ENCODE measurements at regions not wholly inside any gene's neighbourhood (a gene's known extent, or its start where the extent isn't known, plus 50 kb on each side); places are given as distances from the start of the nearest gene placed in this dataset.

GRCh38 chr11:70719516-70719915 is 321.2 kb downstream of the CTTN start:
- no TSS peak for BruUV-seq (replicated peaks)
- ChIA-PET CTCF (no interaction called here), POLR2A (ENCODE audit: low non-redundant PET) (no interaction called here)
- intact Hi-C loops (cut with micrococcal nuclease; ENCODE audit: unreplicated experiment) = no loop called here
- Histone ChIP-seq H3K9me3 (ENCODE audit: low read depth, low read length, poor library complexity, severe bottlenecking) (no peaks in the 10 kb centered on the region), H3K4me3 (ENCODE audit: low read depth, low read length, poor library complexity, severe bottlenecking) (no peak overlapping the region), H3K4me1 (ENCODE audit: insufficient read depth, low read length, poor library complexity, severe bottlenecking) (no peaks in the 10 kb centered on the region), H3K27me3 (replicated peaks; ENCODE audit: insufficient read depth, low read depth, low read length, poor library complexity) (peaks cover 80% of the 10 kb centered on the region), H3K36me3 (ENCODE audit: insufficient read depth, low read length, poor library complexity, severe bottlenecking) (no peaks in the 10 kb centered on the region), H3K27ac (ENCODE audit: low read depth, low read length, poor library complexity, severe bottlenecking) (no peak overlapping the region)
- no peak for TF ChIP-seq EZH2 (IDR thresholded peaks at IDR 0.05; ENCODE audit: borderline replicate concordance, low read depth, low read length, poor library complexity, severe bottlenecking)
- TF ChIP-seq, protein P1, sequence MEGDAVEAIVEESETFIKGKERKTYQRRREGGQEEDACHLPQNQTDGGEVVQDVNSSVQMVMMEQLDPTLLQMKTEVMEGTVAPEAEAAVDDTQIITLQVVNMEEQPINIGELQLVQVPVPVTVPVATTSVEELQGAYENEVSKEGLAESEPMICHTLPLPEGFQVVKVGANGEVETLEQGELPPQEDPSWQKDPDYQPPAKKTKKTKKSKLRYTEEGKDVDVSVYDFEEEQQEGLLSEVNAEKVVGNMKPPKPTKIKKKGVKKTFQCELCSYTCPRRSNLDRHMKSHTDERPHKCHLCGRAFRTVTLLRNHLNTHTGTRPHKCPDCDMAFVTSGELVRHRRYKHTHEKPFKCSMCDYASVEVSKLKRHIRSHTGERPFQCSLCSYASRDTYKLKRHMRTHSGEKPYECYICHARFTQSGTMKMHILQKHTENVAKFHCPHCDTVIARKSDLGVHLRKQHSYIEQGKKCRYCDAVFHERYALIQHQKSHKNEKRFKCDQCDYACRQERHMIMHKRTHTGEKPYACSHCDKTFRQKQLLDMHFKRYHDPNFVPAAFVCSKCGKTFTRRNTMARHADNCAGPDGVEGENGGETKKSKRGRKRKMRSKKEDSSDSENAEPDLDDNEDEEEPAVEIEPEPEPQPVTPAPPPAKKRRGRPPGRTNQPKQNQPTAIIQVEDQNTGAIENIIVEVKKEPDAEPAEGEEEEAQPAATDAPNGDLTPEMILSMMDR (conservative IDR thresholded peaks at IDR 0.05; ENCODE audit: low read depth, low read length) = no peak
- DNase-seq (ENCODE audit: low spot score) = no peak

GRCh38 chr11:70720281-70720680 is 322.0 kb downstream of the CTTN start:
- no peaks in the 10 kb centered on the region for H3K4me1 ChIP-seq (ENCODE audit: insufficient read depth, low read length, poor library complexity, severe bottlenecking)
- H3K4me3 ChIP-seq (ENCODE audit: low read depth, low read length, poor library complexity, severe bottlenecking) = no peak overlapping the region
- peaks cover 72% of the 10 kb centered on the region for H3K27me3 ChIP-seq (replicated peaks; ENCODE audit: insufficient read depth, low read depth, low read length, poor library complexity)
- no peaks in the 10 kb centered on the region for H3K36me3 ChIP-seq (ENCODE audit: insufficient read depth, low read length, poor library complexity, severe bottlenecking)
- TF ChIP-seq, protein P1 (conservative IDR thresholded peaks at IDR 0.05; ENCODE audit: low read depth, low read length) = no peak
- TF ChIP-seq EZH2 (IDR thresholded peaks at IDR 0.05; ENCODE audit: borderline replicate concordance, low read depth, low read length, poor library complexity, severe bottlenecking) = no peak
- ChIA-PET POLR2A (ENCODE audit: low non-redundant PET) (no interaction called here), CTCF (no interaction called here)
- BruUV-seq (replicated peaks) = no TSS peak
- no peaks in the 10 kb centered on the region for H3K9me3 ChIP-seq (ENCODE audit: low read depth, low read length, poor library complexity, severe bottlenecking)
- no peak for DNase-seq (ENCODE audit: low spot score)
- no peak overlapping the region for H3K27ac ChIP-seq (ENCODE audit: low read depth, low read length, poor library complexity, severe bottlenecking)
- intact Hi-C loops (cut with micrococcal nuclease; ENCODE audit: unreplicated experiment) = no loop called here

- no peak for TF ChIP-seq EZH2 (IDR thresholded peaks at IDR 0.05; ENCODE audit: borderline replicate concordance, low read depth, low read length, poor library complexity, severe bottlenecking)
- TF ChIP-seq, protein P1 (conservative IDR thresholded peaks at IDR 0.05; ENCODE audit: low read depth, low read length) = no peak
- CTCF ChIA-PET = no interaction called here
- intact Hi-C loops (cut with micrococcal nuclease; ENCODE audit: unreplicated experiment) = no loop called here
- H3K36me3 ChIP-seq (ENCODE audit: insufficient read depth, low read length, poor library complexity, severe bottlenecking) = no peaks in the 10 kb centered on the region
- H3K4me1 ChIP-seq (ENCODE audit: insufficient read depth, low read length, poor library complexity, severe bottlenecking) = no peaks in the 10 kb centered on the region
- no TSS peak for BruUV-seq (replicated peaks)
- H3K9me3 ChIP-seq (ENCODE audit: low read depth, low read length, poor library complexity, severe bottlenecking) = no peaks in the 10 kb centered on the region
- no peak overlapping the region for H3K4me3 ChIP-seq (ENCODE audit: low read depth, low read length, poor library complexity, severe bottlenecking)
- H3K27ac ChIP-seq (ENCODE audit: low read depth, low read length, poor library complexity, severe bottlenecking) = no peak overlapping the region
- DNase-seq (ENCODE audit: low spot score) = no peak
- POLR2A ChIA-PET (ENCODE audit: low non-redundant PET) = no interaction called here
- H3K27me3 ChIP-seq (replicated peaks; ENCODE audit: insufficient read depth, low read depth, low read length, poor library complexity) = peaks cover 65% of the 10 kb centered on the region
These were observed 322.7 kb downstream of the CTTN start for GRCh38 chr11:70721006-70721405.

Data from A673 (cell line).